ENCODE measurements at regions not wholly inside any gene's neighbourhood (a gene's known extent, or its start where the extent isn't known, plus 50 kb on each side); places are given as distances from the start of the nearest gene placed in this dataset.

- POLR2A ChIA-PET = no interaction called here
- no peak for DNase-seq (ENCODE audit: extremely low spot score)
- TF ChIP-seq CTCF (IDR thresholded peaks at IDR 0.05; ENCODE audit: control extremely low read depth, extremely low read depth, low read depth, missing control alignments) = no peak
- CTCF ChIA-PET = interaction anchor here (0.8 to 1.4 kb wide), 3 partner anchors 10 to 19 kb away, joined by 3 to 5 read pairs (median 4); no protein-coding TSS in a partner anchor
Observed at GRCh38 chr3:154775821-154776548, 304.1 kb upstream of the MME start.

GRCh38 chr3:154766765-154767503 lies 313.2 kb upstream of the MME start:
- POLR2A ChIA-PET = no interaction called here
- CTCF ChIA-PET = interaction anchor here (1.1 kb wide), 1 partner anchor 9 kb away, joined by 5 read pairs; no protein-coding TSS in a partner anchor
- DNase-seq (ENCODE audit: extremely low spot score) = no peak
- no peak for TF ChIP-seq CTCF (IDR thresholded peaks at IDR 0.05; ENCODE audit: control extremely low read depth, extremely low read depth, low read depth, missing control alignments)

GRCh38 chr3:154764856-154765640 lies 315.1 kb upstream of the MME start:
- ChIA-PET POLR2A (no interaction called here), CTCF (interaction anchor here (1.1 kb wide), 1 partner anchor 937 kb away, joined by 3 read pairs; no protein-coding TSS in a partner anchor)
- DNase-seq (ENCODE audit: extremely low spot score) = no peak
- TF ChIP-seq CTCF (IDR thresholded peaks at IDR 0.05; ENCODE audit: control extremely low read depth, extremely low read depth, low read depth, missing control alignments) = no peak

GRCh38 chr3:154762486-154762885 lies 317.6 kb upstream of the MME start:
- ChIA-PET POLR2A (no interaction called here), CTCF (interaction anchor here (1.0 to 1.4 kb wide), 3 partner anchors 15 to 64 kb away, joined by 3 to 5 read pairs (median 4); no protein-coding TSS in a partner anchor)
- no peak for DNase-seq (ENCODE audit: extremely low spot score)
- no peak for TF ChIP-seq CTCF (IDR thresholded peaks at IDR 0.05; ENCODE audit: control extremely low read depth, extremely low read depth, low read depth, missing control alignments)

GRCh38 chr3:154759966-154760365 lies 320.2 kb upstream of the MME start:
- CTCF ChIA-PET = interaction anchor here (1.0 kb wide), 1 partner anchor 15 kb away, joined by 3 read pairs; no protein-coding TSS in a partner anchor
- POLR2A ChIA-PET = no interaction called here
- no peak for TF ChIP-seq CTCF (IDR thresholded peaks at IDR 0.05; ENCODE audit: control extremely low read depth, extremely low read depth, low read depth, missing control alignments)
- DNase-seq (ENCODE audit: extremely low spot score) = no peak

Measured in GM10248 (cell line).